Stimulated activated naive B cell treated with anti-CD40 and anti-IgM and Interleukin-4, amounts not matched to agents 10 μg/mL and 1 μg/mL and 100 μg/mL, for 72 hours (primary cell): ENCODE measurements at regions not wholly inside any gene's neighbourhood (a gene's known extent, or its start where the extent isn't known, plus 50 kb on each side); places are given as distances from the start of the nearest gene placed in this dataset.

Source experiments
- ATAC-seq, 2 donors: fragments of 150-1000 bp; cut with Tn5 transposase; replicated peaks; 2 replicates each; pipeline ENCODE4 v1.10.0; 2021; ENCODE audit warnings: moderate library complexity in 1 of 2
- DNase-seq: peaks from one replicate; pipeline ENCODE4 v3.0.0; 2021
- H3K27ac Mint-ChIP-seq: one replicate; pipeline ENCODE4 v1.8.0; 2022; ENCODE audit warnings: mild to moderate bottlenecking, mixed read lengths
- H3K27me3 Mint-ChIP-seq, 2 donors: one replicate each; pipeline ENCODE4 v1.8.0; 2022; ENCODE audit warnings: mixed read lengths in 2 of 2
- H3K36me3 Mint-ChIP-seq, 2 donors: one replicate each; pipeline ENCODE4 v1.8.0; 2022; ENCODE audit warnings: mixed read lengths in 2 of 2, mild to moderate bottlenecking in 1 of 2
- H3K4me1 Mint-ChIP-seq, 2 donors: one replicate each; pipeline ENCODE4 v1.8.0; 2022; ENCODE audit warnings: mixed read lengths in 2 of 2, mild to moderate bottlenecking in 1 of 2
- H3K4me3 Mint-ChIP-seq, 2 donors: one replicate each; pipeline ENCODE4 v1.8.0; 2022; ENCODE audit warnings: mild to moderate bottlenecking in 2 of 2, mixed read lengths in 2 of 2, moderate library complexity in 1 of 2
- H3K9me3 Mint-ChIP-seq, 2 donors: one replicate each; pipeline ENCODE4 v1.8.0; 2022; ENCODE audit warnings: mixed read lengths in 2 of 2, mild to moderate bottlenecking in 1 of 2

- no peaks in the 10 kb centered on the region for H3K27me3 Mint-ChIP-seq
- DNase-seq, result no peak
- no peak for ATAC-seq
These were observed 398.1 kb upstream of the ATP5MC3 start for GRCh38 chr2:175579646-175580045.

GRCh38 chr2:175577368-175577970, 396.0 kb upstream of the ATP5MC3 start:
- peaks cover 0 to 2% of the 10 kb centered on the region in 2 donors for H3K36me3 Mint-ChIP-seq
- H3K4me3 Mint-ChIP-seq, result no peak overlapping the region
- no peak for ATAC-seq
- no peak for DNase-seq
- no peaks in the 10 kb centered on the region for H3K27me3 Mint-ChIP-seq
- H3K4me1 Mint-ChIP-seq, result peaks cover 11 to 39% of the 10 kb centered on the region in 2 donors
- H3K9me3 Mint-ChIP-seq, result peaks cover 0 to 2% of the 10 kb centered on the region in 2 donors
- H3K27ac Mint-ChIP-seq, result no peak overlapping the region

More at GRCh38 chr2:175579646-175580045, 398.1 kb upstream of the ATP5MC3 start:
- Mint-ChIP-seq H3K9me3 (peaks cover 0 to 2% of the 10 kb centered on the region in 2 donors), H3K4me1 (peaks cover 11 to 39% of the 10 kb centered on the region in 2 donors), H3K36me3 (peaks cover 0 to 2% of the 10 kb centered on the region in 2 donors), H3K27ac (no peak overlapping the region), H3K4me3 (no peak overlapping the region)

GRCh38 chr2:175576875-175577274, 395.4 kb upstream of the ATP5MC3 start:
- Mint-ChIP-seq H3K27ac (no peak overlapping the region), H3K4me3 (no peak overlapping the region), H3K9me3 (peaks cover 0 to 2% of the 10 kb centered on the region in 2 donors), H3K4me1 (peaks cover 11 to 39% of the 10 kb centered on the region in 2 donors), H3K27me3 (no peaks in the 10 kb centered on the region), H3K36me3 (peaks cover 0 to 2% of the 10 kb centered on the region in 2 donors)
- DNase-seq (no peak), ATAC-seq (no peak)

- Mint-ChIP-seq H3K9me3 (peaks cover 0 to 2% of the 10 kb centered on the region in 2 donors), H3K27me3 (no peaks in the 10 kb centered on the region), H3K4me1 (peaks cover 11 to 39% of the 10 kb centered on the region in 2 donors), H3K4me3 (peak overlapping the region; percentile 31 to 36), H3K36me3 (peaks cover 0 to 2% of the 10 kb centered on the region in 2 donors), H3K27ac (no peak overlapping the region)
- peak in 1 of 2 donors; percentile 23 for ATAC-seq
- no peak for DNase-seq
These were observed 394.8 kb upstream of the ATP5MC3 start for GRCh38 chr2:175576270-175576669.

- Mint-ChIP-seq H3K27ac (peak overlapping the region; percentile 15), H3K36me3 (peaks cover 0 to 2% of the 10 kb centered on the region in 2 donors), H3K9me3 (peaks cover 0 to 2% of the 10 kb centered on the region in 2 donors), H3K4me3 (peak overlapping the region; percentile 31 to 36), H3K27me3 (no peaks in the 10 kb centered on the region), H3K4me1 (peaks cover 11 to 39% of the 10 kb centered on the region in 2 donors)
- peak; percentile 7 for DNase-seq
- peak; percentile 94 to 95 for ATAC-seq
These were observed 394.1 kb upstream of the ATP5MC3 start for GRCh38 chr2:175575346-175576258.

GRCh38 chr2:175574069-175574468, 392.6 kb upstream of the ATP5MC3 start:
- peaks cover 11 to 25% of the 10 kb centered on the region in 2 donors for H3K4me1 Mint-ChIP-seq
- no peak for DNase-seq
- H3K36me3 Mint-ChIP-seq, result no peaks in the 10 kb centered on the region
- no peak overlapping the region for H3K4me3 Mint-ChIP-seq
- H3K9me3 Mint-ChIP-seq, result no peaks in the 10 kb centered on the region
- no peaks in the 10 kb centered on the region for H3K27me3 Mint-ChIP-seq
- H3K27ac Mint-ChIP-seq, result no peak overlapping the region
- ATAC-seq, result no peak

GRCh38 chr2:175571078-175571653, 389.7 kb upstream of the ATP5MC3 start:
- Mint-ChIP-seq H3K27ac (no peak overlapping the region), H3K36me3 (no peaks in the 10 kb centered on the region), H3K4me1 (peaks cover 7 to 13% of the 10 kb centered on the region in 2 donors), H3K9me3 (no peaks in the 10 kb centered on the region), H3K4me3 (no peak overlapping the region), H3K27me3 (no peaks in the 10 kb centered on the region)
- DNase-seq (no peak), ATAC-seq (no peak)

GRCh38 chr2:175568109-175568730, 386.7 kb upstream of the ATP5MC3 start:
- Mint-ChIP-seq H3K36me3 (no peaks in the 10 kb centered on the region), H3K4me1 (no peaks in the 10 kb centered on the region), H3K4me3 (no peak overlapping the region), H3K9me3 (no peaks in the 10 kb centered on the region), H3K27me3 (no peaks in the 10 kb centered on the region), H3K27ac (no peak overlapping the region)
- ATAC-seq (no peak), DNase-seq (no peak)

GRCh38 chr2:175567435-175568061, 386.0 kb upstream of the ATP5MC3 start:
- Mint-ChIP-seq H3K4me3 (no peak overlapping the region), H3K27ac (no peak overlapping the region), H3K36me3 (no peaks in the 10 kb centered on the region), H3K27me3 (no peaks in the 10 kb centered on the region), H3K9me3 (no peaks in the 10 kb centered on the region), H3K4me1 (no peaks in the 10 kb centered on the region)
- ATAC-seq, result no peak
- DNase-seq, result no peak

GRCh38 chr2:175560521-175561169, 379.1 kb upstream of the ATP5MC3 start:
- H3K27me3 Mint-ChIP-seq, result peaks cover 11 to 22% of the 10 kb centered on the region in 2 donors
- H3K4me3 Mint-ChIP-seq, result no peak overlapping the region
- DNase-seq, result no peak
- no peaks in the 10 kb centered on the region for H3K4me1 Mint-ChIP-seq
- H3K9me3 Mint-ChIP-seq, result no peaks in the 10 kb centered on the region
- H3K36me3 Mint-ChIP-seq, result no peaks in the 10 kb centered on the region
- H3K27ac Mint-ChIP-seq, result no peak overlapping the region
- no peak for ATAC-seq

GRCh38 chr2:175559613-175560012, 378.1 kb upstream of the ATP5MC3 start:
- H3K4me3 Mint-ChIP-seq, result no peak overlapping the region
- no peaks in the 10 kb centered on the region for H3K36me3 Mint-ChIP-seq
- H3K9me3 Mint-ChIP-seq, result no peaks in the 10 kb centered on the region
- ATAC-seq (no peak), DNase-seq (no peak)
- H3K27me3 Mint-ChIP-seq, result peaks cover 11 to 25% of the 10 kb centered on the region in 2 donors
- no peak overlapping the region for H3K27ac Mint-ChIP-seq
- no peaks in the 10 kb centered on the region for H3K4me1 Mint-ChIP-seq

- H3K27ac Mint-ChIP-seq, result no peak overlapping the region
- DNase-seq (no peak), ATAC-seq (no peak)
- no peak overlapping the region for H3K4me3 Mint-ChIP-seq
- no peaks in the 10 kb centered on the region for H3K36me3 Mint-ChIP-seq
- H3K9me3 Mint-ChIP-seq, result no peaks in the 10 kb centered on the region
- peaks cover 15 to 25% of the 10 kb centered on the region in 2 donors for H3K27me3 Mint-ChIP-seq
- no peaks in the 10 kb centered on the region for H3K4me1 Mint-ChIP-seq
These were observed 376.4 kb upstream of the ATP5MC3 start for GRCh38 chr2:175557810-175558377.

- Mint-ChIP-seq H3K27me3 (peaks cover 15 to 25% of the 10 kb centered on the region in 2 donors), H3K4me3 (no peak overlapping the region), H3K27ac (no peak overlapping the region), H3K9me3 (peaks cover 0 to 3% of the 10 kb centered on the region in 2 donors), H3K4me1 (no peaks in the 10 kb centered on the region), H3K36me3 (no peaks in the 10 kb centered on the region)
- no peak for ATAC-seq
- DNase-seq, result no peak
These were observed 372.4 kb upstream of the ATP5MC3 start for GRCh38 chr2:175553910-175554309.
